Nucleus accumbens (tissue), 56 donors: ENCODE measurements at regions not wholly inside any gene's neighbourhood (a gene's known extent, or its start where the extent isn't known, plus 50 kb on each side); places are given as distances from the start of the nearest gene placed in this dataset.
"Not testable (repeated sequence)": the region's sequence is repeated elsewhere in the genome, so short reads cannot be mapped to it uniquely, and the experiment has no call there.

Experiments
- DNase-seq, 56 donors: peaks; one replicate each; lab custom pipeline; 2025; lab: John Stamatoyannopoulos, UW

DNA sequence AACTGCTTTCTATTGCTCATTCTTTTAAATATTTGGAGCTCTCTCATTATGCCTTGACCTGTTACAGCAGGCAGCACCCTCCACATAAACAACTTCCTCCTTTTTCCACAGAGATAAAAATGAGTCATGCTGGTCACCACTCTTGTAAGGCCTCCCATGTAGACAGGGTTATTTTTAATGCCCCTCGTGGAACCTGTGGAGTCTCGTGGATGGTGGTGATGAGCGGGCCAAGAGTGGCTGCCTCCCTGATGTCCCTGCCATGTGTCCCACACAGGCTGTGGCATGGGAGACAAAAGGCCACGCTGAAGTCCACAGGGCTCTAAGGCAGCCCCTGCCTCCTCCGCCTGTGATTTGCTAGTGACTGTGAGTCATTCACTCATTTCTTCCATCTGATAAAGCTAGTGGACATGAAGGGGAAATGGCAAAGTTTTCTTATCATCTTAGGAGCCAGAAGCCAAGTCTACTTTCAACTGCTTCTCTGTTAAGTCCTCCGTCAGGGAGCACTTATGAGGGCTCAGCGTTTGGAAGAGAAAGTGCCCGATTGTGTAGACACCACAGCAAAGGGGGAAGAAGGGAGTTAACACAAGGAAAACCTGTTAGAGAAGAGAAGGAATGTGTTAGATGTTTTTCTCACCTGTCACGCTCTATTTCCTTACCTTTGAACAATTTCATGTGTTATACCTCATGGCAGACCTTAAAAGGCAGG is 121.6 kb upstream of the FAT1 start:
- no peak for DNase-seq

DNA sequence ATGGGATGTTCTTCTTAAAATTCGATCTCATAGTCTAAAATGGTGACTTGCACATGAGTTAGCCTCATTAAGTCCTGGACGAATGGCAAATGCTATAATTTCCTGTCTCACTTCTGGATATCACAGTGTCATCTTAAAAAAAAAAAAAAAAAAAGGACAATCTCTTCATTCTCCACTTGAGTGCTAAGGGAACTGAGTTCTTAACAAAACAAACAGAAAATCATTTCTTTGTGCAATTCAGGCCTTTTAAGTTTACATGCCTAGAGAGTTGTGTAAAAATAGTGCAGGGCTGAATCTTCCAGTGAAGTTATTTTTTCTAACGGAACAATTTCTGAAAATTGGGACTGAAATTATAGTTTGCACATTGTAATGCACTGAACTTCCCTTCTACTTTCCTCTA is 122.8 kb upstream of the FAT1 start:
- no peak for DNase-seq

DNA sequence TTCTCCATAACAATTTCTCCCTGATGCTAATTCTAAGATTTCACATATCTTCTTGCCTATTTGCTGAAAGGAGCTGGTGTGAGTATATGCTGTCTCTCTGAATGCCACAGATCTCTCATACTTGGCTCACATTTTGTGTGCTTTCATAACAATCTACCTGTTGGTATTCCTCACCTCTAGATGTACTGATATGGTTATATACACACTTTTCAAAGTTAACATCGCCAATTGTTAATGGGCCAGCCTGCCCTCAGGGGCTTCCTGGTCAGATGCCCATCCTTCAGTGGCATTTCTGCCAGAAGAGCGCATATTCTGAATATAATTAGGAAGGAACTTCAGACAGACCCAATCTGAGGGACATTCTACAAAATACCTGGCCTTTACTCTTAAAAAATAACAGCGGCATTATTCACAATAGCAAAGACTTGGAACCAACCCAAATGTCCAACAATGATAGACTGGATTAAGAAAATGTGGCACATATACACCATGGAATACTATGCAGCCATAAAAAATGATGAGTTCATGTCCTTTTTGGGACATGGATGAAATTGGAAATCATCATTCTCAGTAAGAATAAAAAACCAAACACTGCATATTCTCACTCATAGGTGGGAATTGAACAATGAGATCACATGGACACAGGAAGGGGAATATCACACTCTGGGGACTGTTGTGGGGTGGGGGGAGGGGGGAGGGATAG is 123.9 kb upstream of the FAT1 start:
- not testable (repeated sequence) for DNase-seq

DNA sequence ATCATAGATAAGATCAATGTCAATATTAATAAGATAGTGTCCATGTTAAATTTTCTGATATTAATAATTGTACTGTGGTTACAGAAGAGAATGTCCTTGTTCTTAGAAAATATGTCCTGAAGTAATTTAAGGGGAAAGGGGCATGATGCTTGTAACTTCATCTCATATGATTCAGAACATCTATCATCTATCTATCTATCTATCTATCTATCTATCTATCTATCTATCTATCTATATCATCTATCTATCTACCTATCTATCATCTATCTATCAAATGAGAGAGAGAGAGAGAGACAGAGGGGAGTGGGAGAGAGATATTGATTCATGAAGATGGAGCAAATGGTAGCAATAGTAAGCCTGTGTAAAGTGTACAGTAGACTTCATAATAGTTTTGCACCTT is 124.8 kb upstream of the FAT1 start:
- no peak for DNase-seq

DNA sequence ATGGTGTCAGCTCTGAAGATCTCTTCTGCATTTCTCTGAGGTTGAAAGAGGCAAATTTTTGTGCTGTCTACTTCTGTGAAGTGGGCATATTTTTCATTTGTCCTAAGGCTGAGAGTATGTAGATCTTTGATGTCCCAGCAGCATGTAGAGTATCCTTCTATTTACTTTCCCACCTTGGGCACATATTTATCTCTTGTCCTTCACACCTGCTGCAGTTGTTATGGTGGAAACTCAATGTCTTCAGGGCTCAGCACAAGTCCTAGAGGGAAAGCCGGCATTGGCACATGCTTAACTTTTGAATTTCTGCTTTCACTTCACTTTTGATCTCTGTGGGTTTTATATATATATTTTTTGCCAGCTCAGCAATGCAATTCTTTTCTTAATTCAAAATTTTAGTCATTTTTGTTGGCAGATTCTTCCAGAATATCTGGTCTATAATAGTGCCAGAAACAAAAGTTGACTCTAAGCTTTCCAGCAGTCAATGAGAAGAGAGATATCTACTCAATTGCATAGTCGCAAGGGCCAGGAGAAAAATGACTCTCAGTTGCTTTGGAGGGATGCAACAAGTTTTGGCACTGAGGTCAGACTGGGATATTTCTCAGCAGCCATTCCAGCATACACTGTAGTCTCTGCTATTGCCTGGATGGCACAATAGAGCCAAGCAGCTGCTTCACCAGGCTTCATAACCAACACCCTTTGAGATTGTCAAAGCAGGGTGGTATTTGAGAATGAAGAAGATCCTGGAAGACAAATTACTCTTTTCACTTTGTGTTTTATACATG is 127.8 kb upstream of the FAT1 start:
- no peak for DNase-seq

DNA sequence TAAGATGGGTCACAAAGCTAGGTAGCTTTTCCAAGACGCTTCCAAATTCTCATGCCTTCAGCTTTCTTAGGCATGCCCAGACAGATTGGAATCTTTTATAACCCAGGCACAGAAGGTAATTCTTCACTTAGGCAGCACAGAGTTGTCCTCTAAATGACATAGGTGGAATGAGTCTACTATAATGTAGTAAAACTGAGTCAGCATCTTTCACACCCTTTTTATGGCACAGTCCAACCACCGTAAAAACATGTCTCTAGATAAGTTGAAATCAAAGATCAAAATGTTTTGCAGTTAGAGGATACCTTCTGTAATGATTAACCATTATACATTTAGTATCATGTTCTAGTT is 128.4 kb upstream of the FAT1 start:
- no peak for DNase-seq

DNA sequence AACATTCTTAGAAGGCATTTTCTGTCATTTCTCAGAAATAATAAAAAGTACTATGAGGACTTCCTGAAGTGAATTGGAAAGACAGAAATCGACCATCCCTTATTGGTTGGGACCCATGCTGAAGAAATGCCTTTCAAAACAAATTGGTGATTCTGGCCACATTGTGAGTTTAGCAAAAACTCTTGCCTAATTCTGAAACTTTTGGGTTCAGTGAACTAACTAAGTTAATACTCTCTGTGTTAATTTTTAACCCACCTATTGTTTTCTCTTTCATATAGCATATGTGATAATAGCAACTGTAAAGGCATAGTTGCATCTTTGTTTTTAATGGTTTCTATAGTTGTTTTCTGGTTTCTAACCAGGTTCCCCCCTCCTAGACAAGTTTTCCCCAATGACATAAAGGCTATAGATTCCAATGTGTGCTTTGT is 129.3 kb upstream of the FAT1 start:
- no peak for DNase-seq

DNA sequence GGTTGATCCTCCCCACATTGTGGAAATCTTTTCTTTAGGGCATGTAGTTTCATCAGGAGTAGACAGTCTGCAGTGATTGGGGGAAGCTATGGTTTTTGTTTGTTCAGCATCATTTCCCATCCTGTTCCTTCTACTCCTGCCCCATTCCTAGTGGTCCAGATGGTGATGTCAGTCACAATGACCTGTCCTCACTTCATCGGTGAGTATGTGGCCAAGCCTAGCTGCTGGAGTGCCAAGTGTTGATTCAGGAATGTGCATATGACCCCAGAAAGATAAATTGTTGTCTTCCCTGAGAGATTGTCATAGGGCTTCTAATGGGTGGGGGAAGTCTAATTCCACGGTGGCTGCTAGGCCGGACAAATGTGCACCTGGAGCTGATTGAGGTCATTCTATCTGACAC is 130.6 kb upstream of the FAT1 start:
- no peak for DNase-seq

DNA sequence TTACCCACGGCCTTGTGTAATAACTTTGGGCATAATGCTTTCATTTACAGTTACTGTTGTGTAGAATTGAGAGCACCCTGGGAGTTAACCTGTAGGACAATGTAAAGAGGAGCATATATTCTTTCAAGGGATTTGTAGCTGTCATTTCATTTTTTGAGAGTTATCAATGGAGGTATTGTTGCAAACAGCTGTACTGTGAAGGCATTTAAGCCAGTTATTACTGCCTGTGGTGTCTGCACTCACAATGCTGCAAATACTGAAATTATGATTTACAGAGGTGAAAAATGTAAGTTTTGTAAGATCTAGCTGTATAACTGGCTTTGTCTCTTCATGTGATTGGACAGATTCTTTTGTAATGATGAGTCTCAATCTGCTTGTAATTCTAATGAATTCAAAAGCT is 131.5 kb upstream of the FAT1 start:
- DNase-seq, result no peak

DNA sequence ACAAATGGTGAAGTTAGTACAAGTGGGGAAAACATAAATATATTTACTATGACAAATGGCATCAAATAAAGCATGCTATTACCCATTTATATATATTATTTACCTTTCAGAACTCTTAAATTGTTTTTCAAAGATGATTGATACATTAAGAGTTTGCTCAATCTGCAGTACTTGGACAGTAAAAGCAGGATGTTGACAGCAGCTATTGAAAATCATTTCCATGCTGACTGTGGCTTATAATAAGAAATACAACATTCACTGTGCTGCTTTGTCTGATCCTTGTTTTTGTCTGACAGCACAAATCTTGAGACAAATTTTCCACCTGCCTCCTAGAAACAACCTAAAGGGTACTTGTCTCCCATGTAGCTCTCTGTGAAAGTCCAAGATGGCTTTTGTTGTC is 134.1 kb upstream of the FAT1 start:
- DNase-seq, result no peak

DNA sequence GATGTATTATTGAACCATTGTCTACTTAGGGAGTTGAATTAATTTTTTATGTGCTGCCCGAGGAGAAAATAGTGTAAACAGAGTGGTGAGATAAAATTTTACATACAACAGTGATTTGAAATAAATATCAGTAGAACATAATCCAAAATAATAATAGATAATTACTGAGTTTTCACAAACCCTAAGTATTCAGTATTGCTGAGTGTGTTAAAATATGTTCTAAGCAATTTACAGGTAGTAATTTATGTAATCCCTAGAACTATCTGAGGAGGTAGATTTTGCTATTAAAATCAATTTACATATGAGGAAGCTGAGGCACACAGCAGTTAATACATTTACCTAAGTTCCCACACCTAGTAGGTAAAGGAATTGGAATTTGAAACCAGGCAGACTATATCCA is 134.7 kb upstream of the FAT1 start:
- no peak for DNase-seq

DNA sequence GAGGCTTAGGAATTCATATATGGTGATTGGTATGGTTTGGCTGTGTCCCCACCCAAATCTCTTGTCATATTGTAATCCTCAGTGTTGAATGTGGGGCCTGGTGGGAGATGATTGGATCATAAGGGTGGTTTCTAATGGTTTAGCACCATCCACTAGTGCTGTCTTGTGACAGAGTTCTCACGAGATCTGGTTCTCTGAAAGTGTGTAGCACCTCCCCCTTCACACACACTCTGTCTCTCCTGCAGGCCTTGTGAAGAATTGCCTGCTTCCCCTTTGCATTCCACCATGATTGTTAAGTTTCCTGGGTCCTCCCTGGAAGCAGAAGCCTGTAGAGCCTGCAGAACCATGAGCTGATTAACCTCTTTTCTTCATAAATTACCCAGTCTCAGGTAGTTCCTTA is 135.8 kb upstream of the FAT1 start:
- DNase-seq, result no peak

DNA sequence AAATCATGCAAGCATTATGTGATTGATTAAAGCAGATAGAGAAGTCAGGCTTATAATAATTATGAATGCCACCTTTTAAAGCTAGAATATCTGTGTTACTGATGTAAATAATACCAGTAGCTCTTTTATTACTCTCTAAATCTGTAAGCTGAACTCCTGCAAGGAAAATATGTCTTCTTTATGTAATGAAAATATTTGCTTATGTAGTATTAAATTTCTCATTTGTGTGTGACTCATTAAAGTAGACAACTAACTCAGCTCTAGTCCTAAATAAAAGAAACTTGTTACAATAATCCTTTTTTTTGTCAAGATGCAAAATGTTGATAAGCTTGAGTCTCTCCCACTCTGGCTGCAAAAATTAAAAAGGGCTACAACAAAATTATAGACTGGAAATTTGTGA is 137.7 kb upstream of the FAT1 start:
- DNase-seq, result no peak

DNA sequence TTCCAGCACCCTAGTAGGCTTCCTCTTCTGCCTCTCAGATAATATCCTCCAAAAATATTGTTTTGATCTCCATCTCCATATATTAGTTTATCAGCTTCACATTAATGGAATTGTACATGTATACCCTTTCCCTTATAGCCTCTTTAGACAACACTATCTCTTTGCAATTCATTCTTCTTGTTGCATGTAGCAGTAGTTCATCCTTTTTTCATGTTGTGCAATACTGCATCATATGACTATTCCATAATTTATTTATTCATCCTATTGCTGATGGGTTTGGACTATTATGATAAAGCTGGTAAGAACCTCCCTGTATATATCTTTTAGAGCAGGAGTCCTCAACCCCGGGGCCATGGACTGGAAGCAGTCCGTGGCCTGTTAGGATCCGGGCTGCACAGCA is 148.2 kb upstream of the FAT1 start:
- DNase-seq, result no peak

DNA sequence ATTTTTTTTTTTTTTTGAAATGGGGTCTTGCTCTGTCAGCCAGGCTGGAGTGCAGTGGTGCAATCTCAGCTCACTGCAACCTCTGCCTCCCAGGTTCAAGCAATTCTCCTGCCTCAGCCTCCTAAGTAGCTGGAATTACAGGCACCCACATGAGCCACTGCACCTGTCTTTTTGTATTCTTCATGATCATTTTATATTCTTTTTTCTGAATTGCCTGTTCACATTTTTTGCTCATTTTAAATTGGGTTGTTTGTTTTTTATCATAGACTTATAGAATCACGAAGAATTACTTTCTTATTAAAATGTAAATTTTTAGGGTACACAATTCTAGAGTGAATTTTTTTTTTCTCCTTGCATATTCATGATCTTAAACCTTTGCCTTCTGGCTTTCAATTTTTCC is 149.4 kb upstream of the FAT1 start:
- not testable (repeated sequence) for DNase-seq

DNA sequence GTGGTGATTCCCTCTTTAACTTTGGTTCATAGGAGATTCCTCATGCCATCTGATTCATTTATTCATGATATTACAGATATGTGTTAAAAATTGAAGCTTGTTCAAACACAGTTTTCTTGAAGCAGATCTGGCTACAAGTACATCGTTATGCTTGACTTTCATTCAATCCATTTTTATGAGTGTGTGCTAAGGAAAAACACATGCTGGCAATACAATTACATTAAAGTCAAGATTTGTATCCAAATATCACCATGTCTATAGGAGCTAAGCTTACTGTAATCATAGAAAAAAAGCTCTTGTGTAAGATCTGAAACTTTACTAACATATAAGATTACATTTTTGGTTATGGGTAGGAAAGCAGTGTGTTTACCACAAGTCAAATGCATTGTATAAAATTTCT is 151.8 kb upstream of the FAT1 start:
- no peak for DNase-seq

DNA sequence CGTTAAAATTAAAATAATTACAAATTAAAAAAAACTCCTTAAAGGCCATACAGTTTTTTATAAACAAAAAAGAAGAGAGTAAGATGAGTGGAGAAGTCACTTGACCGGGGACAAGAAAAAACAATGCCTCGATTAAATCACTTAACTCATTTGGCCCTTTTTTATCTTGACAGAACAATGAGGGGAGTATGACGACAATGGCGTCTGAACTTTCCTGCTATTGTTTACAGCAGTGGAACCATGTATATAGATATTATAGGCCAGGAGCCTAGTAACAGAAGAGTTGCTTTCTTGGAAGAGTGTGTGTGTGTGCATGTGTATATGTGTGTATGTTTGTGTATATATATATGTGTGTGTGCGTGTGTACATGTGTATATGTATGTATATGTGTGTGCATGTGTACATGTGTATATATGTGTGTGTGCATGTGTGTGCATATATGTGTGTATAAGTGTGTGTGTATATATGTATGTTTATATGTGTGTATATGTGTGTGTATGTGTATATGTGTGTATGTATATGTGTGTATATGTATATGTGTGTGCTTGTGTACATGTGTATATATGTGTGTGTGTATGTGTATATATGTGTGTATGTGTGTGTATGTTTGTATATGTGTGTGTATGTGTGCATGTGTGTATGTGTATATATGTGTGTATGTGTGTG is 153.4 kb upstream of the FAT1 start:
- DNase-seq, result no peak

DNA sequence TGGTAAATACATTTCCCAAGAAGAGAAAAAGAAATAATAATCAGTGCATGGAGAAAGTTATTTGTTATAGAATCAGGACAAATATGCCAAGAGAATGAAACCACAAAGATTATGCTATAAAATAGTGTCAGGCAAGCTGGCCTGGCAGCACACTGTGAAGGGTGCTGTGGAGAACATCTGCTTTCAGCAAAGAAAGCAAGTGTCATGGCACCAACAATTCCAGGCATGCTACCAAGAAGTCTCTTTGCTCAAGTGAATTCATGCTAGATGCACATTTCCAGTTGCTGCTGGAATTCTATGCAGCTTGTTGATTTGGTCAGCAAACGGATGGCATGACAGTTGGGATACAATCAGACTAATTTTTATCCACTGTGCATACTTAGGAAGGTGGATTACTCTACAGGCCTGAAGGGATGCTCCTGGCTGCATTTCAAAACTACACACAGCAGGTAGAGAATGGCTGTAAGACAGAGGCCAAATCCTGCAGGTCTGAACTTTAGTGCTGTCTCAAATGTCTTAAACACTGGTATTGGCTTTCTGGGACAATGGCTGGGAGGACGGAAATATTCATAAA is 154.6 kb upstream of the FAT1 start:
- DNase-seq, result no peak

DNA sequence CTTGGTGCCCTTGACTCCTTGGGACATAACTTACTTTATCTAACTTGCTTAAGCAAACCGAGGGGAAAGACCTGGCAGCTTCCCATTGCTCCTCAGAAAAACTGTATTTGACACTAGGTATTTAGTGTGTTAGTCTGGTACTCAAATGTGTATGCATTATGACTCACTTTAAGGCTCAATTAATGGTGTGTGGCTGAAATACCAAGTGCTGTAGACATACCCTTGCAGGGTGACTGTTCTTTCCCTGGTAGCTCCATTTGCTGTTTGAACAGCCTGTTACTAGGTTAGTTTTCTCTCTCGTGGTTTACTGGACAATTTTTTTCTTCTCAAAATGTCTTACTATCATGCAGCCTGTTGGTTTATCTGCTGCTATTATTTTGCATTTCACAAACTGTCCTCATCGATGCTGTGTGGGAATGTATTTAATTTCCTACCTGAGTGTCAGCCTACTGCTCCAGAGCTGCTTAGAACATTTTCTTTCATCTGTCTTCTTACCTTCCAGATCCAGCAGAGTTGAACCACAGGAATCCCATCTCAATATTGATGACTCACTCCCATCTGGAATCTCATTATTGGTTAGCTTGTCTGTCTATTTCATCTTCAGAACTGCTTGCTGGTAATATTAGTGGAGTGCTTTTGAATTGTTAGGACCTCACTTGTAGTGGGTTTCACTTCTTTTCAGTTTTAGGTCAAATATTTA is 158.0 kb upstream of the FAT1 start:
- DNase-seq, result no peak

DNA sequence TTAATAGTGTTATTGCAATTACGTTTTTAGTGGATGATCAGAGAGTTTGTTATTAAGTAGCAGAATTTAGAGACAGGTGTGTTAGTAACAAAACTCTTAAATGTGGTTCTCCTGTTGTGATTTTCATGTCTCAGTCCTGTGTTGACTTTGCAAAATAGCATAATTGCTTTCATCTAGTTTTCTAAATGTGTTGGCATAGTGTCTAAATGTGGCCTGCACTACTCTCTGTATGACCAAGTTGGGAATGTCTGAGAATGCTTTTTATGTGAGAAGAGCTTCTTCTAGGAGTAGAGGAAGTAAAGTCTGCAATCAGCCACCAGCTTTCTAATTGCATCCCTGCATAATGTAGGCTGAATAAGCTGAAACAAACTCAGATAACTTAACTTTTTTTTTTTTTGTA is 158.6 kb upstream of the FAT1 start:
- no peak for DNase-seq
